Adrenal gland (tissue), 9 donors: ENCODE measurements at regions not wholly inside any gene's neighbourhood (a gene's known extent, or its start where the extent isn't known, plus 50 kb on each side); places are given as distances from the start of the nearest gene placed in this dataset.

Experiments
- DNase-seq, 7 donors: peaks; one replicate each; pipeline ENCODE4 v3.0.0-alpha.2; 2019 to 2020
- H3K27ac ChIP-seq, 5 donors: fragments of 200-600 bp; sonication (generic) in 4 of 5; 1 replicate in 3 of 5; 2 replicates in 2 of 5; pipeline versions ENCODE4 v1.5.1 to v1.8.0; 2016 to 2020; ENCODE audit warnings: mild to moderate bottlenecking in 1 of 5
- H3K27me3 ChIP-seq: fragments of 200-600 bp; 2 replicates; pipeline ENCODE4 v1.8.0; 2021
- H3K36me3 ChIP-seq, 2 donors: fragments of 200-600 bp; replicated peaks in 1 of 2; 1 replicate in 1 of 2; 2 replicates in 1 of 2; pipeline versions ENCODE4 v1.5.1 to v1.8.0; 2018 to 2022
- H3K4me1 ChIP-seq, 2 donors: fragments of 200-600 bp; replicated peaks in 1 of 2; 1 replicate in 1 of 2; 2 replicates in 1 of 2; pipeline versions ENCODE4 v1.5.1 to v1.8.0; 2018 to 2021
- H3K4me3 ChIP-seq, 4 donors: fragments of 200-600 bp; sonication (generic) in 3 of 4; one replicate each; pipeline ENCODE4 v1.5.1; 2016 to 2018
- H3K9me3 ChIP-seq, 3 donors: fragments of 200-600 bp; sonication (generic) in 1 of 3; replicated peaks in 1 of 3; 1 replicate in 2 of 3; 2 replicates in 1 of 3; pipeline versions ENCODE4 v1.5.1 to v1.8.0; 2016 to 2021
- POLR2A ChIP-seq, 2 donors: fragments of 450-650 bp; IDR thresholded peaks; one replicate each; pipeline ENCODE4 v1.6.1; 2017; ENCODE audit warnings: antibody characterized with exemption in 2 of 2, mild to moderate bottlenecking in 2 of 2, moderate library complexity in 1 of 2
- WGBS, 4 donors: extraction: QIAGEN DNeasy Blood & Tissue Kit in 2 of 4; methylation state at CpG; one replicate each; pipeline versions ENCODE4 v1.1.5 to v1.1.7; 2013 to 2017; 5-methylcytosine and 5-hydroxymethylcytosine counted together
- intact Hi-C, 2 donors: fragments of 100-400 bp; cut with DNase I; formaldehyde crosslinking; loops; one replicate each; pipeline versions ENCODE4 v1.14.1 to v1.15.0; 2022 to 2023
- TF ChIP-seq, protein P1 (sequence below), 6 experiments: fragments of 450-650 bp in 4 of 6; fragments of 200-600 bp in 2 of 6; sonication (generic) in 1 of 6; IDR thresholded peaks; 1 replicate in 5 of 6; 2 replicates in 1 of 6; pipeline versions ENCODE4 v1.5.1 to v1.8.0; 2016 to 2021; ENCODE audit warnings: antibody characterized with exemption in 6 of 6, mild to moderate bottlenecking in 2 of 6, moderate library complexity in 1 of 6
- donor health status: healthy with polysubstance abuse.
- donor health status: Bipolar disorder and iron deficiency.
- donor health status: DM: yes; HTN: yes; CAD: no.
- donor health status: DM: no; HTN: no; CAD: no.
- donor health status: DM: no; HTN: no; CAD: no.

- intact Hi-C loops: no loop called here
- H3K36me3 ChIP-seq: no peaks in the 10 kb centered on the region
- no peaks in the 10 kb centered on the region for H3K27me3 ChIP-seq
- DNase-seq: no peak
- no peak overlapping the region for H3K4me3 ChIP-seq
- H3K4me1 ChIP-seq: no peaks in the 10 kb centered on the region
- TF ChIP-seq POLR2A (IDR thresholded peaks at IDR 0.05): no peak
- TF ChIP-seq, protein P1, sequence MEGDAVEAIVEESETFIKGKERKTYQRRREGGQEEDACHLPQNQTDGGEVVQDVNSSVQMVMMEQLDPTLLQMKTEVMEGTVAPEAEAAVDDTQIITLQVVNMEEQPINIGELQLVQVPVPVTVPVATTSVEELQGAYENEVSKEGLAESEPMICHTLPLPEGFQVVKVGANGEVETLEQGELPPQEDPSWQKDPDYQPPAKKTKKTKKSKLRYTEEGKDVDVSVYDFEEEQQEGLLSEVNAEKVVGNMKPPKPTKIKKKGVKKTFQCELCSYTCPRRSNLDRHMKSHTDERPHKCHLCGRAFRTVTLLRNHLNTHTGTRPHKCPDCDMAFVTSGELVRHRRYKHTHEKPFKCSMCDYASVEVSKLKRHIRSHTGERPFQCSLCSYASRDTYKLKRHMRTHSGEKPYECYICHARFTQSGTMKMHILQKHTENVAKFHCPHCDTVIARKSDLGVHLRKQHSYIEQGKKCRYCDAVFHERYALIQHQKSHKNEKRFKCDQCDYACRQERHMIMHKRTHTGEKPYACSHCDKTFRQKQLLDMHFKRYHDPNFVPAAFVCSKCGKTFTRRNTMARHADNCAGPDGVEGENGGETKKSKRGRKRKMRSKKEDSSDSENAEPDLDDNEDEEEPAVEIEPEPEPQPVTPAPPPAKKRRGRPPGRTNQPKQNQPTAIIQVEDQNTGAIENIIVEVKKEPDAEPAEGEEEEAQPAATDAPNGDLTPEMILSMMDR (IDR thresholded peaks at IDR 0.05): no peak
- no peaks in the 10 kb centered on the region for H3K9me3 ChIP-seq
- no peak overlapping the region for H3K27ac ChIP-seq
Observed at GRCh38 chr2:82307511-82307910, 2003.0 kb upstream of the LRRTM1 start.

DNA sequence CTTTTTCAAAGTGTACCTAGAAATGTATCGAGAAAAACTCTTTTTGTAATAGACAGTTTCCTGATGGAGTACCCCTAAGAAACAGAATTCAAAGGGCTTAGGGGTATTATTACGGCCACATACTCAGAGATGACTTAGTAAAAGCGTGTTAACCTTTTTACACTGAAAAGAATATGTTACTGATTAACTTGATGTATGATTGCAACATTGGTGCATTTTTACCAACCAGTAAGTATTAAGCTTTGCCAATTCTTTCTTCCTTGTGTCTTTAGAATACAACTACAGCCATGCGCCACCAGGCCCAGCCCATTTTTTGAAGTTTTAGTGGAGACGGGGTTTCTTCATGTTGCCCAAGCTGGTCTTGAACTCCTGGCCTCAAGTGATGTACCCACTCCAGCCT lies 1997.0 kb upstream of the LRRTM1 start:
- no peak for TF ChIP-seq POLR2A (IDR thresholded peaks at IDR 0.05)
- no peaks in the 10 kb centered on the region for H3K4me1 ChIP-seq
- no peaks in the 10 kb centered on the region for H3K9me3 ChIP-seq
- DNase-seq: no peak
- no peak overlapping the region for H3K4me3 ChIP-seq
- H3K27ac ChIP-seq: no peak overlapping the region
- 80 to 87% (median 85%) methylated on average over 5 of the region's 5 CpGs for WGBS, 4 donors
- no peaks in the 10 kb centered on the region for H3K27me3 ChIP-seq
- no peaks in the 10 kb centered on the region for H3K36me3 ChIP-seq
- intact Hi-C loops: no loop called here

- H3K9me3 ChIP-seq: no peaks in the 10 kb centered on the region
- WGBS, 4 donors: 78 to 90% (median 82%) methylated on average over 1 of the region's 1 CpG
Observed at GRCh38 chr2:82289446-82289845, 1984.9 kb upstream of the LRRTM1 start.

GRCh38 chr2:82283075-82283474 lies 1978.5 kb upstream of the LRRTM1 start:
- WGBS, 4 donors: 72 to 77% (median 75%) methylated on average over 2 of the region's 2 CpGs

More at GRCh38 chr2:82289446-82289845, 1984.9 kb upstream of the LRRTM1 start:
- Histone ChIP-seq H3K4me3 (no peak overlapping the region), H3K27me3 (no peaks in the 10 kb centered on the region), H3K36me3 (no peaks in the 10 kb centered on the region), H3K4me1 (no peaks in the 10 kb centered on the region), H3K27ac (no peak overlapping the region)
- no peak for TF ChIP-seq POLR2A (IDR thresholded peaks at IDR 0.05)
- TF ChIP-seq, protein P1 (IDR thresholded peaks at IDR 0.05): no peak
- intact Hi-C loops: no loop called here
- no peak for DNase-seq

More at GRCh38 chr2:82283075-82283474, 1978.5 kb upstream of the LRRTM1 start:
- Histone ChIP-seq H3K4me1 (no peaks in the 10 kb centered on the region), H3K36me3 (no peaks in the 10 kb centered on the region), H3K27me3 (no peaks in the 10 kb centered on the region), H3K9me3 (no peaks in the 10 kb centered on the region), H3K4me3 (no peak overlapping the region), H3K27ac (no peak overlapping the region)
- intact Hi-C loops: no loop called here
- TF ChIP-seq, protein P1 (IDR thresholded peaks at IDR 0.05): no peak
- no peak for TF ChIP-seq POLR2A (IDR thresholded peaks at IDR 0.05)
- DNase-seq: no peak
